ENCODE measurements at regions not wholly inside any gene's neighbourhood (a gene's known extent, or its start where the extent isn't known, plus 50 kb on each side); places are given as distances from the start of the nearest gene placed in this dataset.

DNA sequence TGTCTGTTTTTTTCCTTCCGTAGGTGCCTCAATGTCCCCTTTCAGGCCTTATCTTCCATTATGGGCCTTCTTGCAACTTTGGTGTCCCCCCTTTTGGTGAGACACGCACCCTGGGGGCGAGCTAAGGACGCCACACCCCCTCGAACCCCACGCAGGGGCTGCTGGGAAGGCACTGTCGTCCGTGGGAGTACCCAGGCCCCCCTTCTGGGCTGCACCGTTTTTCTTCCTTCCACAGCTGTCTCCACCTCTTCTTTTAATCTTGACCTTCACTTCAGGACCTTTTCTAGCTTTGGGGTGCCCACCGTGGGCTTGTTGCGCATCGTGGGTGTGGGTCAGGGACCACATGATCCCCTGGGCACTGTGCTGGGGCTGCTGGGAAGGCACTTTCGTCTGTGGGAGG, 271.8 kb downstream of the ALG10 start:
- no peak for DNase-seq (ENCODE audit: unreplicated experiment)
- Mint-ChIP-seq H3K4me3 (ENCODE audit: unreplicated experiment) (no peak overlapping the region), H3K27me3 (ENCODE audit: insufficient read depth, unreplicated experiment) (no peaks in the 10 kb centered on the region), H3K27ac (ENCODE audit: low read depth, unreplicated experiment) (no peak overlapping the region), H3K4me1 (ENCODE audit: insufficient read depth, unreplicated experiment) (no peaks in the 10 kb centered on the region), H3K36me3 (ENCODE audit: insufficient read depth, unreplicated experiment) (no peaks in the 10 kb centered on the region), H3K9me3 (ENCODE audit: unreplicated experiment) (peaks cover 23% of the 10 kb centered on the region)
- POLR2A ChIA-PET, result no interaction called here
- intact Hi-C loops (cut with micrococcal nuclease), result no loop called here
- BruUV-seq (replicated peaks), result no TSS peak
- TF ChIP-seq, protein P1, sequence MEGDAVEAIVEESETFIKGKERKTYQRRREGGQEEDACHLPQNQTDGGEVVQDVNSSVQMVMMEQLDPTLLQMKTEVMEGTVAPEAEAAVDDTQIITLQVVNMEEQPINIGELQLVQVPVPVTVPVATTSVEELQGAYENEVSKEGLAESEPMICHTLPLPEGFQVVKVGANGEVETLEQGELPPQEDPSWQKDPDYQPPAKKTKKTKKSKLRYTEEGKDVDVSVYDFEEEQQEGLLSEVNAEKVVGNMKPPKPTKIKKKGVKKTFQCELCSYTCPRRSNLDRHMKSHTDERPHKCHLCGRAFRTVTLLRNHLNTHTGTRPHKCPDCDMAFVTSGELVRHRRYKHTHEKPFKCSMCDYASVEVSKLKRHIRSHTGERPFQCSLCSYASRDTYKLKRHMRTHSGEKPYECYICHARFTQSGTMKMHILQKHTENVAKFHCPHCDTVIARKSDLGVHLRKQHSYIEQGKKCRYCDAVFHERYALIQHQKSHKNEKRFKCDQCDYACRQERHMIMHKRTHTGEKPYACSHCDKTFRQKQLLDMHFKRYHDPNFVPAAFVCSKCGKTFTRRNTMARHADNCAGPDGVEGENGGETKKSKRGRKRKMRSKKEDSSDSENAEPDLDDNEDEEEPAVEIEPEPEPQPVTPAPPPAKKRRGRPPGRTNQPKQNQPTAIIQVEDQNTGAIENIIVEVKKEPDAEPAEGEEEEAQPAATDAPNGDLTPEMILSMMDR (IDR thresholded peaks at IDR 0.05; ENCODE audit: unreplicated experiment), result no peak
- CTCF ChIA-PET, result no interaction called here

DNA sequence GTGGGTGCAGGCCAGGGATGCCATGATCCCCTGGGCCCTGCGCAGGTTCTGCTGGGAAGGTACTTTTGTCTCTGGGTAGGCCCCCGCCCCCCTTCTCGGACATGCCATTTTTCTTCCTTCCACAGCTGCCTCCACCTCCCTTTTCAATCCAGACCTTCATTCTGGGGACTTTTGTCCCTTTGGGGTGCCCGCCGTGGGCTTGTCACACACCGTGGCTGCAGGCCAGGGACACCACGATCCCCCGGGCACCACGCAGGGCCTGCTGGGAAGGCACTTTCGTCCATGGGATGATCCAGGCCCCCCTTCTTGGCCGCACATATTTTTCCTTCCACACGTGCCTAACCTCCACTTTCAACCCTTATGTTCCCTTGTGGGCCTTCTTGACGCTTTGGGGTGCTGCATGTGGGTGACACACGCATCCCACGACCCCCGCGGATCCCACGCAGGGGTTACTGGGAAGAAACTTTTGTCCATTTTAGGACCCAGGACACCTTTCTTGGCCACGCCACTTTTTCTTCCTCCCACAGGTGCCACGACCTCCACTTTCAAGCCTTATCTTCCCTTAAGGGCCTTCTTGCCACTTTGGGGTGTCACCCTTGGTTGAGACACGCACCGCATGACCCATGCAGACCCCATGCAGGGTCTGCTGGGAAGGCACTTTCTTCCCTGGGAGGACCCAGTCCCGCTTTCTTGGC, 272.5 kb downstream of the ALG10 start:
- H3K9me3 Mint-ChIP-seq (ENCODE audit: unreplicated experiment), result peaks cover 25% of the 10 kb centered on the region
- DNase-seq (ENCODE audit: unreplicated experiment), result no peak
- intact Hi-C loops (cut with micrococcal nuclease), result no loop called here
- no peak overlapping the region for H3K27ac Mint-ChIP-seq (ENCODE audit: low read depth, unreplicated experiment)
- ChIA-PET CTCF (interaction anchor here (0.6 kb wide), 1 partner anchor 118 kb away, joined by 5 read pairs; no protein-coding TSS in a partner anchor), POLR2A (no interaction called here)
- TF ChIP-seq, protein P1 (IDR thresholded peaks at IDR 0.05; ENCODE audit: unreplicated experiment), result no peak
- no peaks in the 10 kb centered on the region for H3K27me3 Mint-ChIP-seq (ENCODE audit: insufficient read depth, unreplicated experiment)
- no peaks in the 10 kb centered on the region for H3K4me1 Mint-ChIP-seq (ENCODE audit: insufficient read depth, unreplicated experiment)
- no peak overlapping the region for H3K4me3 Mint-ChIP-seq (ENCODE audit: unreplicated experiment)
- no TSS peak for BruUV-seq (replicated peaks)
- no peaks in the 10 kb centered on the region for H3K36me3 Mint-ChIP-seq (ENCODE audit: insufficient read depth, unreplicated experiment)

DNA sequence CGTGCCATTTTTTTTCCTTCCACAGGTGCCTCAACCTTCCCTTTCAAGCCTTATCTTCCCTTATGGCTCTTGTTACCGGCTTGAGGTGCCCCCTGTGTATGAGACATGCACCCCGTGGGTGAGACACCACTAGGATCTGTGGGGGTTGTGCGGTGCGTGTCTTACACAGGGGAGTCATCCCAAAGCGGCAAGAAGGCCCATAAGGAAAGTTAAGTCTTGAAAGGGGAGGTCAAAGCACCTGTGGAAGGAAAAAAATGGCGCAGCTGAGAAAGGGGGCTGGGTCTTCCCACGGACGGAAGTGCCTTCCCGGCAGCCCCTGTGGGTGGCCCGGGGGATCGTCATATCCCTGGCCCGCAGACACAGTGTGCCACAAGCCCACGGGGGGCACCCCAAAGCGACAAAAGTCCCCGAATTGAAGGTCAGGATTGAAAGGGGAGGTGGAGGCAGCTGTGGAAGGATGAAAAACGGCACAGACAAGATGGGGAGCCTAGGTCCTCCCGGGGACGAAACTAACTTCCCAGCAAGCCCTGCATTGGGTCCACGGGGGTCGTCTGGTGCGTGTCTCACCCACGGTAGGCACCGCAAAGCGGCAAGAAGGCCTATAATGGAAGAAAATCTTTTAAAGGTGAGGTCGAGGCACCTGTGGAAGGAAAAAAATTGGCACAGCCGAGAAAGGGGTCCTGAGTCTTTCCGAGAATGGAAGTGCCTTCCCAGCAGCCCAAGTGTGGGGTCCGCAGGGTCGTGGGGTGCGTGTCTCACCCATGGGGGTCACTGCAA, 273.3 kb downstream of the ALG10 start:
- TF ChIP-seq, protein P1 (IDR thresholded peaks at IDR 0.05; ENCODE audit: unreplicated experiment), result no peak
- intact Hi-C loops (cut with micrococcal nuclease), result no loop called here

DNA sequence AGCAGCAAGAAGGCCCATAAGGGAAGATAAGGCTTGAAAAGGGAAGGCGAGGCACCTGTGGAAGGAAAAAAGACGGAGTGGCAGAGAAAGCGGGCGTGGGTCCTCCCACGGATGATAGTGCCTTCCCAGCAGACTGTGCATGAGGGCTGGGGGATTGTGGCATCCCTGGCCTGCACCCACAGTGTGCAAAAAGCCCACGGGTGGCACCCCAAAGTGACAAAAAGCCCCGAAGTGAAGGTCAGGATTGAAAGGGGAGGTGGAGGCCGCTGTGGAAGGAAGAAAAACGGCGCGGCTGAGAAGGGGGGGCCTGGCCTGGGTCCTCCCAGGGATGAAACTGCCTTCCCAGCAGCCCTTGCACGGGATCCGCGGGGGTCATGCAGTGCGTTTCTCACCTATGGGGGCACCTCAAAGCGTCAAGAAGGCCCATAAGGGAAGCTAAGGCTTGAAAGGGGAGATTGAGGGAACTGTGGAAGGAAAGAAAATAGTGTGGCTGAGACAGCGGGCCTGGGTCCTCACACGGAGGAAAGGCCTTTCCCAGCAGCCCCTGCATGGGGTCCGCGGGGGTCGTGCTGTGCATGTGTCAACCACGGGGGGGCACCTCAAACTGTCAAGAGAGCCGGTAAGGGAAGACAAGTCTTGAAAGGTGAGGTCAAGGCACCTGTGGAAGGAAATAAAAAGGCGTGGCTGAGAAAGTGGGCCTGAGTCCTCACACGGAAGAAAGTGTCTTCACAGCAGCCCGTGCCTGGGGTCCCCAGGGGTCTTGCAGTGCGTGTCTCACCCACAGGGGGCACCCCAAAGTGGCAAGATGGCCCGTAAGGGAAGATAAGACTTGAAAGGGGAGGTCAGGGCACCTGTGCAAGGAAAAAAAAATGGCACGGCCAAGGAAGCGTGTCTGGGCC, 274.1 kb downstream of the ALG10 start:
- H3K9me3 Mint-ChIP-seq (ENCODE audit: unreplicated experiment), result peaks cover 31% of the 10 kb centered on the region
- H3K4me3 Mint-ChIP-seq (ENCODE audit: unreplicated experiment), result no peak overlapping the region
- ChIA-PET CTCF (no interaction called here), POLR2A (no interaction called here)
- H3K27me3 Mint-ChIP-seq (ENCODE audit: insufficient read depth, unreplicated experiment), result no peaks in the 10 kb centered on the region
- no peaks in the 10 kb centered on the region for H3K36me3 Mint-ChIP-seq (ENCODE audit: insufficient read depth, unreplicated experiment)
- TF ChIP-seq, protein P1 (IDR thresholded peaks at IDR 0.05; ENCODE audit: unreplicated experiment), result no peak
- no TSS peak for BruUV-seq (replicated peaks)
- intact Hi-C loops (cut with micrococcal nuclease), result no loop called here
- DNase-seq (ENCODE audit: unreplicated experiment), result no peak
- no peaks in the 10 kb centered on the region for H3K4me1 Mint-ChIP-seq (ENCODE audit: insufficient read depth, unreplicated experiment)
- no peak overlapping the region for H3K27ac Mint-ChIP-seq (ENCODE audit: low read depth, unreplicated experiment)

More for the DNA sequence above, 273.3 kb downstream of the ALG10 start:
- DNase-seq (ENCODE audit: unreplicated experiment), result no peak
- no peaks in the 10 kb centered on the region for H3K36me3 Mint-ChIP-seq (ENCODE audit: insufficient read depth, unreplicated experiment)
- CTCF ChIA-PET, result interaction anchor here (0.6 kb wide), 1 partner anchor 117 kb away, joined by 5 read pairs; no protein-coding TSS in a partner anchor
- no peak overlapping the region for H3K4me3 Mint-ChIP-seq (ENCODE audit: unreplicated experiment)
- H3K4me1 Mint-ChIP-seq (ENCODE audit: insufficient read depth, unreplicated experiment), result no peaks in the 10 kb centered on the region
- peaks cover 25% of the 10 kb centered on the region for H3K9me3 Mint-ChIP-seq (ENCODE audit: unreplicated experiment)
- POLR2A ChIA-PET, result no interaction called here
- no peak overlapping the region for H3K27ac Mint-ChIP-seq (ENCODE audit: low read depth, unreplicated experiment)
- no TSS peak for BruUV-seq (replicated peaks)
- H3K27me3 Mint-ChIP-seq (ENCODE audit: insufficient read depth, unreplicated experiment), result no peaks in the 10 kb centered on the region

All from MCF 10A (cell line).